IMR-90 (cell line): ENCODE measurements at regions not wholly inside any gene's neighbourhood (a gene's known extent, or its start where the extent isn't known, plus 50 kb on each side); places are given as distances from the start of the nearest gene placed in this dataset.

Experiments
- ATAC-seq: fragments of 200-7000 bp; cut with Tn5 transposase; 2 replicates; pipeline ENCODE4 v1.9.1; 2020; ENCODE audit warnings: low read depth, mild to moderate bottlenecking, moderate library complexity
- BruUV-seq: library from RNA; stranded (reverse); fragments of 400-500 nt; replicated peaks from 2 replicates; lab custom pipeline; 2021; lab: Mats Ljungman, UMichigan
- CTCF ChIA-PET: fragments of 300-600 bp; formaldehyde crosslinking; extraction: SDS; loops from one replicate; lab custom pipeline; 2021; ENCODE audit warnings: antibody characterized with exemption; lab: Yijun Ruan, JAX
- POLR2A ChIA-PET: fragments of 300-600 bp; sonication (Branson Sonifier 250); formaldehyde crosslinking; loops from one replicate; lab custom pipeline; 2022; ENCODE audit warnings: antibody characterized with exemption; ENCODE audit not compliant: unreplicated experiment; lab: Charles Lee
- DNase-seq: peaks from one replicate; pipeline ENCODE4 v3.0.0; 2013
- H2AFZ ChIP-seq: replicated peaks from 2 replicates; pipeline ENCODE3; 2013; ENCODE audit warnings: low read length, mild to moderate bottlenecking; ENCODE audit not compliant: poor library complexity
- H2AK5ac ChIP-seq: 2 replicates; pipeline ENCODE4 v1.6.1; 2013; ENCODE audit warnings: low read depth, low read length, inconsistent platforms
- H2AK9ac ChIP-seq: replicated peaks from 2 replicates; pipeline ENCODE3; 2013; ENCODE audit warnings: mild to moderate bottlenecking, low read depth, low read length, moderate library complexity; ENCODE audit not compliant: poor library complexity
- H2BK120ac ChIP-seq: 2 replicates; pipeline ENCODE4 v1.6.1; 2013; ENCODE audit warnings: low read depth, low read length, inconsistent platforms
- H2BK15ac ChIP-seq: 3 replicates; pipeline ENCODE4 v1.6.1; 2013; ENCODE audit warnings: low read depth, low read length, inconsistent platforms
- H2BK20ac ChIP-seq: 2 replicates; pipeline ENCODE4 v1.6.1; 2013; ENCODE audit warnings: low read depth, mild to moderate bottlenecking, inconsistent platforms, low read length, moderate library complexity
- H2BK5ac ChIP-seq: 2 replicates; pipeline ENCODE4 v1.6.1; 2013; ENCODE audit warnings: mild to moderate bottlenecking, low read depth, low read length, inconsistent platforms; ENCODE audit not compliant: poor library complexity, severe bottlenecking
- H3K14ac ChIP-seq: replicated peaks from 2 replicates; pipeline ENCODE4 v1.6.1; 2013; ENCODE audit warnings: low read depth, low read length, inconsistent platforms
- H3K18ac ChIP-seq: 2 replicates; pipeline ENCODE4 v1.6.1; 2013; ENCODE audit warnings: low read depth, low read length, control low read depth
- H3K23ac ChIP-seq: 2 replicates; pipeline ENCODE4 v1.6.1; 2013; ENCODE audit warnings: low read depth, low read length, inconsistent platforms
- H3K27ac ChIP-seq: 2 replicates; pipeline ENCODE4 v1.5.1; 2013; ENCODE audit warnings: mild to moderate bottlenecking, control low read depth, low read length; ENCODE audit not compliant: insufficient read depth
- H3K27me3 ChIP-seq: 2 replicates; pipeline ENCODE4 v1.6.1; 2013; ENCODE audit warnings: low read length; ENCODE audit not compliant: control insufficient read depth, insufficient read depth
- H3K36me3 ChIP-seq: 2 replicates; pipeline ENCODE4 v1.6.1; 2013; ENCODE audit warnings: low read length, mixed read lengths; ENCODE audit not compliant: control insufficient read depth, insufficient read depth
- H3K4ac ChIP-seq: 2 replicates; pipeline ENCODE4 v1.6.1; 2013; ENCODE audit warnings: low read depth, low read length, inconsistent platforms
- H3K4me1 ChIP-seq: 2 replicates; pipeline ENCODE4 v1.6.1; 2013; ENCODE audit warnings: low read length, mixed read lengths; ENCODE audit not compliant: control insufficient read depth, insufficient read depth
- H3K4me2 ChIP-seq: 2 replicates; pipeline ENCODE4 v1.6.1; 2013; ENCODE audit warnings: low read depth, mild to moderate bottlenecking, control low read depth, low read length, moderate library complexity
- H3K4me3 ChIP-seq: 2 replicates; pipeline ENCODE4 v1.5.1; 2013; ENCODE audit warnings: low read depth, mild to moderate bottlenecking, control low read depth, low read length, moderate library complexity; ENCODE audit not compliant: insufficient read depth
- H3K56ac ChIP-seq: 2 replicates; pipeline ENCODE4 v1.6.1; 2013; ENCODE audit warnings: low read length, inconsistent platforms; ENCODE audit not compliant: insufficient read depth; ENCODE audit errors: extremely low read depth
- H3K79me1 ChIP-seq, 2 experiments: 2 replicates each; pipeline ENCODE4 v1.6.1; 2013; ENCODE audit warnings: low read length in 2 of 2, inconsistent platforms in 1 of 2, low read depth in 1 of 2
- H3K9ac ChIP-seq: 2 replicates; pipeline ENCODE4 v1.6.1; 2013; ENCODE audit warnings: low read depth, low read length, control low read depth
- H3K9me1 ChIP-seq: 2 replicates; pipeline ENCODE4 v1.6.1; 2013; ENCODE audit warnings: low read length, inconsistent platforms; ENCODE audit not compliant: insufficient read depth
- H3K9me3 ChIP-seq: 2 replicates; pipeline ENCODE4 v1.6.1; 2013; ENCODE audit warnings: low read length; ENCODE audit not compliant: control insufficient read depth, insufficient read depth
- H4K20me1 ChIP-seq: 2 replicates; pipeline ENCODE4 v1.6.1; 2013; ENCODE audit warnings: low read length, inconsistent platforms; ENCODE audit not compliant: insufficient read depth
- H4K5ac ChIP-seq: 2 replicates; pipeline ENCODE4 v1.6.1; 2013; ENCODE audit warnings: mild to moderate bottlenecking, low read depth, low read length, control low read depth
- H4K8ac ChIP-seq, 2 experiments: 2 replicates each; pipeline ENCODE4 v1.6.1; 2013; ENCODE audit warnings: low read depth in 2 of 2, low read length in 2 of 2, control low read depth in 1 of 2, inconsistent platforms in 1 of 2
- H4K91ac ChIP-seq: 2 replicates; pipeline ENCODE4 v1.6.1; 2013; ENCODE audit warnings: low read depth, low read length, inconsistent platforms; ENCODE audit not compliant: insufficient read depth
- BHLHE40 ChIP-seq: fragments of 150-350 bp; IDR thresholded peaks from 2 replicates; pipeline ENCODE4 v1.6.1; 2016; ENCODE audit warnings: mild to moderate bottlenecking, low read depth, low read length
- CEBPB ChIP-seq: IDR thresholded peaks from 2 replicates; pipeline ENCODE4 v1.6.1; 2012; ENCODE audit warnings: low read depth, low read length, improper control_type of control experiment
- FOS ChIP-seq: fragments of 150-350 bp; IDR thresholded peaks from 2 replicates; pipeline ENCODE4 v1.6.1; 2016; ENCODE audit warnings: low read depth, low read length
- MAZ ChIP-seq: IDR thresholded peaks from 2 replicates; pipeline ENCODE4 v1.6.1; 2012; ENCODE audit warnings: low read depth, mild to moderate bottlenecking, low read length, improper control_type of control experiment, moderate library complexity, borderline replicate concordance
- MXI1 ChIP-seq: IDR thresholded peaks from 2 replicates; pipeline ENCODE4 v1.6.1; 2012; ENCODE audit warnings: low read depth, mild to moderate bottlenecking, low read length, moderate library complexity, borderline replicate concordance
- NFE2L2 ChIP-seq: fragments of 150-350 bp; IDR thresholded peaks from 2 replicates; pipeline ENCODE4 v1.6.1; 2016; ENCODE audit warnings: low read depth, mild to moderate bottlenecking, low read length
- POLR2A ChIP-seq: IDR thresholded peaks from 2 replicates; pipeline ENCODE4 v1.6.1; 2012; ENCODE audit warnings: mild to moderate bottlenecking, low read depth, low read length
- RAD21 ChIP-seq: IDR thresholded peaks from 2 replicates; pipeline ENCODE4 v1.6.1; 2012; ENCODE audit warnings: low read length, improper control_type of control experiment
- RCOR1 ChIP-seq: IDR thresholded peaks from 2 replicates; pipeline ENCODE4 v1.6.1; 2012; ENCODE audit warnings: mild to moderate bottlenecking, low read length, improper control_type of control experiment; ENCODE audit not compliant: insufficient replicate concordance
- SMC3 ChIP-seq: fragments of 150-350 bp; IDR thresholded peaks from 2 replicates; pipeline ENCODE4 v1.6.1; 2016; ENCODE audit warnings: low read depth, mild to moderate bottlenecking, antibody characterized with exemption, low read length, moderate library complexity
- WGBS, 2 experiments: methylation state at CpG; one replicate each; pipeline versions ENCODE4 v1.1.5 to v1.1.7; 2013; ENCODE audit warnings: missing lambda C conversion rate in 2 of 2; ENCODE audit not compliant: insufficient read length in 1 of 2; ENCODE audit errors: extremely low coverage in 2 of 2; 5-methylcytosine and 5-hydroxymethylcytosine counted together
- dilution Hi-C: fragments of 300-500 bp; cut with HindIII; formaldehyde crosslinking; loops from one replicate; pipeline ENCODE4 v1.14.3; 2018; ENCODE audit warnings: low sequenced_read_pairs; ENCODE audit not compliant: unreplicated experiment
- in situ Hi-C: fragments of 300-500 bp; cut with MboI; formaldehyde crosslinking; loops from 3 replicates; pipeline ENCODE4 v1.14.3; 2019; ENCODE audit warnings: low sequenced_read_pairs, inconsistent platforms, mixed read lengths
- intact Hi-C: fragments of 100-400 bp; cut with micrococcal nuclease; formaldehyde crosslinking; loops from 2 replicates; pipeline ENCODE4 v1.10.0; 2022
- TF ChIP-seq, protein P1 (sequence below): conservative IDR thresholded peaks from 2 replicates; pipeline ENCODE4 v1.5.1; 2012; ENCODE audit warnings: mild to moderate bottlenecking, low read depth, low read length, improper control_type of control experiment
- TF ChIP-seq, protein P2 (sequence below): fragments of 150-350 bp; IDR thresholded peaks from 2 replicates; pipeline ENCODE4 v1.6.1; 2017; ENCODE audit warnings: mild to moderate bottlenecking, antibody characterized with exemption, low read length, low read depth

DNA sequence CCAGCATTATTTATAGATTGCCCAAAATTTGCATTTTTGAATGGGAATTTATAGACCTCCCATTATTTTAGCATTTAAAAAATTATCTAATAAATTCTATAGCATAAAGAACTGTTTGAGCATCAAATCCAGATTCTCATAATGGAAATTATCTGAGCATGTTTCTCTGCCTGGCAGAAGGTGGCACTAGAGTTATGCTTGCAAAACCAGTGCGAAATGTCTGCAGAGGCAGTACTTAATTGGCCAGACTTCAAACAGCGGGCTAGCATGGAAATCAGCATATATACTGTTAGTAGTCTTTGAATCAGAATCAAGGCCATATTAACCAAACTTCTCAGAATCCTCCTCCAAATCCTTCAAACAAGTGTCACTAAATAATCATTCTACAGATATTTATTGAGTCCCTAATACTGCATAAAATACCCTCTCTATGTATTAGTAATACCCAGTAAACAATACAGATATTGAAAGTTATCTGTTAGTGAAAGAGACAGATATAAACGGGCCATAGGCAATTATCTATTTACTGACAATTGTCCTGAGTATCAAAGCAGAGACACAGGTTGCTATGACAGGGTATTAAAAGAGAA, 78.7 kb upstream of the DCLK2 start:
- CTCF ChIA-PET: interaction anchor here (0.9 kb wide), 1 partner anchor 244 kb away, joined by 6 read pairs; no protein-coding TSS in a partner anchor
- Histone ChIP-seq H4K20me1 (no peaks in the 10 kb centered on the region), H2AFZ (no peak overlapping the region), H4K5ac (no peak overlapping the region), H3K18ac (no peak overlapping the region), H3K9me1 (peaks cover 9% of the 10 kb centered on the region; the same call in 1 of the 2 replicates), H3K4me3 (no peak overlapping the region), H2BK5ac (no peak overlapping the region), H4K91ac (no peak overlapping the region), H3K27me3 (no peaks in the 10 kb centered on the region), H3K4ac (no peak overlapping the region), H2AK9ac (no peak overlapping the region), H3K23ac (no peak overlapping the region), H3K9me3 (no peaks in the 10 kb centered on the region), H2BK20ac (no peak overlapping the region), H2BK120ac (no peak overlapping the region), H3K4me2 (no peak overlapping the region), H3K4me1 (peaks cover 14% of the 10 kb centered on the region), H3K56ac (no peak overlapping the region), H3K14ac (no peak overlapping the region), H3K36me3 (no peaks in the 10 kb centered on the region), H2BK15ac (no peak overlapping the region), H3K27ac (no peak overlapping the region), H3K9ac (no peak overlapping the region), H3K79me1 (no peaks in the 10 kb centered on the region), H2AK5ac (no peak overlapping the region), H4K8ac (no peak overlapping the region)
- intact Hi-C loops: loop anchor here (1.0 to 10.0 kb wide), 8 partner anchors 79 to 867 kb away; partner anchors contain the start of genes DCLK2 and MAB21L2
- ATAC-seq (peak; percentile 56), DNase-seq (peak; percentile 87)
- TF ChIP-seq RAD21 (peak; percentile 96), FOS (no peak), SMC3 (peak; percentile 88), CEBPB (0 out of 2 replicates have a peak, but pooled peaks have one; percentile 6), MXI1 (no peak), POLR2A (no peak), RCOR1 (no peak), MAZ (no peak), BHLHE40 (no peak), NFE2L2 (no peak)
- TF ChIP-seq, protein P1, sequence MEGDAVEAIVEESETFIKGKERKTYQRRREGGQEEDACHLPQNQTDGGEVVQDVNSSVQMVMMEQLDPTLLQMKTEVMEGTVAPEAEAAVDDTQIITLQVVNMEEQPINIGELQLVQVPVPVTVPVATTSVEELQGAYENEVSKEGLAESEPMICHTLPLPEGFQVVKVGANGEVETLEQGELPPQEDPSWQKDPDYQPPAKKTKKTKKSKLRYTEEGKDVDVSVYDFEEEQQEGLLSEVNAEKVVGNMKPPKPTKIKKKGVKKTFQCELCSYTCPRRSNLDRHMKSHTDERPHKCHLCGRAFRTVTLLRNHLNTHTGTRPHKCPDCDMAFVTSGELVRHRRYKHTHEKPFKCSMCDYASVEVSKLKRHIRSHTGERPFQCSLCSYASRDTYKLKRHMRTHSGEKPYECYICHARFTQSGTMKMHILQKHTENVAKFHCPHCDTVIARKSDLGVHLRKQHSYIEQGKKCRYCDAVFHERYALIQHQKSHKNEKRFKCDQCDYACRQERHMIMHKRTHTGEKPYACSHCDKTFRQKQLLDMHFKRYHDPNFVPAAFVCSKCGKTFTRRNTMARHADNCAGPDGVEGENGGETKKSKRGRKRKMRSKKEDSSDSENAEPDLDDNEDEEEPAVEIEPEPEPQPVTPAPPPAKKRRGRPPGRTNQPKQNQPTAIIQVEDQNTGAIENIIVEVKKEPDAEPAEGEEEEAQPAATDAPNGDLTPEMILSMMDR: peak; percentile 95
- TF ChIP-seq, protein P2, sequence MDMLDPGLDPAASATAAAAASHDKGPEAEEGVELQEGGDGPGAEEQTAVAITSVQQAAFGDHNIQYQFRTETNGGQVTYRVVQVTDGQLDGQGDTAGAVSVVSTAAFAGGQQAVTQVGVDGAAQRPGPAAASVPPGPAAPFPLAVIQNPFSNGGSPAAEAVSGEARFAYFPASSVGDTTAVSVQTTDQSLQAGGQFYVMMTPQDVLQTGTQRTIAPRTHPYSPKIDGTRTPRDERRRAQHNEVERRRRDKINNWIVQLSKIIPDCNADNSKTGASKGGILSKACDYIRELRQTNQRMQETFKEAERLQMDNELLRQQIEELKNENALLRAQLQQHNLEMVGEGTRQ: no peak
- no TSS peak for BruUV-seq
- dilution Hi-C loops: no loop called here
- 0% methylated on average over 1 of the region's 3 CpGs; no CpG with 5 or more reads in 1 of the 2 experiments for WGBS, 2 experiments
- POLR2A ChIA-PET: no interaction called here
- in situ Hi-C loops: loop anchor here (10.0 kb wide), 1 partner anchor 585 kb away; the partner anchor contains the start of gene MAB21L2
